ENCODE measurements at regions not wholly inside any gene's neighbourhood (a gene's known extent, or its start where the extent isn't known, plus 50 kb on each side); places are given as distances from the start of the nearest gene placed in this dataset.
"Not testable (repeated sequence)": the region's sequence is repeated elsewhere in the genome, so short reads cannot be mapped to it uniquely, and the experiment has no call there.

DNA sequence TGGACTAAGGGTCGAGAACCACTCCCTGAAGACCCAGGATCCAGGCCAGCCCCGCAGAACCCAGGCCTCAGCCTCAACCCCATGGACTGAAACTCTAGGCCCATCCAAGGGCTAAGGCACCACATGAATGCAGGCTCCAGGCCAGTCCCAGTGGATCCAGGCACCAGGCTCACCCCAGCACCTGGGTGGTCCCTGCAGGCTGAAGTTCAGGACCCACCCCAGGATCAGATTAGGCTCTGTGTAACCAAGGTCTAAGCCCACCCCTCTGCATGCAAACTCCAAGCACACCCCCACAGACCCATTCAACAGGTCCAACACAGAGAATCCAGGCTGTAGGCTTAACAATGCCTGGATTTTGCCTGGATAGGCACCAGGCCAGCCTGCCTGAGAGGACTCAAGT lies 1876.2 kb downstream of the PCDH9 start:
- peak in 1 of 6 donors; percentile 20 for DNase-seq
- Histone ChIP-seq H3K4me1 (no peaks in the 10 kb centered on the region), H3K9me3 (no peaks in the 10 kb centered on the region), H3K27ac (no peak overlapping the region), H3K4me3 (no peak overlapping the region), H3K36me3 (no peaks in the 10 kb centered on the region), H3K27me3 (no peaks in the 10 kb centered on the region)
- TF ChIP-seq, protein P1, sequence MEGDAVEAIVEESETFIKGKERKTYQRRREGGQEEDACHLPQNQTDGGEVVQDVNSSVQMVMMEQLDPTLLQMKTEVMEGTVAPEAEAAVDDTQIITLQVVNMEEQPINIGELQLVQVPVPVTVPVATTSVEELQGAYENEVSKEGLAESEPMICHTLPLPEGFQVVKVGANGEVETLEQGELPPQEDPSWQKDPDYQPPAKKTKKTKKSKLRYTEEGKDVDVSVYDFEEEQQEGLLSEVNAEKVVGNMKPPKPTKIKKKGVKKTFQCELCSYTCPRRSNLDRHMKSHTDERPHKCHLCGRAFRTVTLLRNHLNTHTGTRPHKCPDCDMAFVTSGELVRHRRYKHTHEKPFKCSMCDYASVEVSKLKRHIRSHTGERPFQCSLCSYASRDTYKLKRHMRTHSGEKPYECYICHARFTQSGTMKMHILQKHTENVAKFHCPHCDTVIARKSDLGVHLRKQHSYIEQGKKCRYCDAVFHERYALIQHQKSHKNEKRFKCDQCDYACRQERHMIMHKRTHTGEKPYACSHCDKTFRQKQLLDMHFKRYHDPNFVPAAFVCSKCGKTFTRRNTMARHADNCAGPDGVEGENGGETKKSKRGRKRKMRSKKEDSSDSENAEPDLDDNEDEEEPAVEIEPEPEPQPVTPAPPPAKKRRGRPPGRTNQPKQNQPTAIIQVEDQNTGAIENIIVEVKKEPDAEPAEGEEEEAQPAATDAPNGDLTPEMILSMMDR (IDR thresholded peaks at IDR 0.05), result no peak
- intact Hi-C loops (cut with DNase I), result no loop called here
- ATAC-seq, result no peak
- no peak for FAIRE-seq
- WGBS, 2 donors, result 74 to 87% methylated on average over 2 of the region's 2 CpGs

DNA sequence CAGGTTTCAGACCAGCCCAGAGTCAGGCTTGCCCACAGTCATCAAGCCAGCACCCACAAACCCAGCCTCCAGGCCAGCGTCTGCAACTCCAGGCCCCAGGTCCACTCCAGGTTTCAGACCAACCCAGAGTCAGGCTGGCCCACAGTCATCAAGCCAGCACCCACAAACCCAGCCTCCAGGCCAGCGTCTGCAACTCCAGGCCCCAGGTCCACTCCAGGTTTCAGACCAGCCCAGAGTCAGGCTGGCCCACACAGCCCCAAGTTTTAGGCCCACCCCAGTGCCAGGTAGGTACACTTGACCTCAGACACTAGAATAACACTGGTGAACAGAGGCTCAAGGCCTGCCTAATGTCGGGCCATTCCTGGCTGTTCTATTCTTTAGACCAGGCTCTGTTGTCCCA lies 1877.0 kb downstream of the PCDH9 start:
- H3K27me3 ChIP-seq; H3K36me3 ChIP-seq; H3K4me3 ChIP-seq; FAIRE-seq; intact Hi-C loops (cut with DNase I); H3K4me1 ChIP-seq; H3K27ac ChIP-seq; H3K9me3 ChIP-seq; ATAC-seq: not testable (repeated sequence)
- DNase-seq, result peak in 1 of 6 donors; percentile 20
- WGBS, 2 donors, result 54 to 59% methylated on average over 3 of the region's 3 CpGs

DNA sequence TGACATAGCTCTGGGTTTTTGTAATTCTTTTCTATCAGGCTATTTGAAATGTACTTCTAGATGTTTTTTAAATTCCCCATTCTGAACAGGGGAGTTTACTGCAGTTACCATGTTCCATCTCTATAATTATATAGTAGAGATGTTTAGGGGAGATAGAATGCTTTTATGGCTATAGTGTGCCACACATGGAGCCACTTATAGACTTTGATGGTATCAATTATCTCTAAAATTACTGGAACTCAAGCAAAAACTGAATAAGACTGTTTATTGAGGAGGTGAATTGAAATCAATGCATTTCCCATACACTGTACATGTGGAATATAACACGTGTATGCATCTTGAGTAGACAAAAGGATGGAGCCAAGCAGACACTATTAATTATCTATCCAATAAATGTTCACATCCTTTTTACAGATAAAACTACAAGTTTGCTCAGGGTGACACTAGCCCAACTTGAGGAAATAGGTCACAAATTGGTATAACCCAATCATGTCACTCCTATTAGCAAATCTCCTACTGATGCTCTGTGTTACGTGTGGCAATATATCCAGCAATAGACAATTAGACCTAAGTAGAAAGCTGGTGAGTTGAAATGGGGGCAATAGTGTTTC lies 1882.6 kb downstream of the PCDH9 start:
- 62 to 81% methylated on average over 2 of the region's 2 CpGs for WGBS, 2 donors
- Histone ChIP-seq H3K27me3 (no peaks in the 10 kb centered on the region), H3K36me3 (no peaks in the 10 kb centered on the region), H3K4me3 (no peak overlapping the region), H3K4me1 (no peaks in the 10 kb centered on the region), H3K9me3 (no peaks in the 10 kb centered on the region), H3K27ac (no peak overlapping the region)
- TF ChIP-seq, protein P1 (IDR thresholded peaks at IDR 0.05), result no peak
- FAIRE-seq (no peak), DNase-seq (no peak), ATAC-seq (no peak)
- intact Hi-C loops (cut with DNase I), result no loop called here

- TF ChIP-seq, protein P1 (IDR thresholded peaks at IDR 0.05), result no peak
- Histone ChIP-seq H3K36me3 (no peaks in the 10 kb centered on the region), H3K9me3 (no peaks in the 10 kb centered on the region), H3K27ac (no peak overlapping the region), H3K4me3 (no peak overlapping the region), H3K4me1 (no peaks in the 10 kb centered on the region), H3K27me3 (no peaks in the 10 kb centered on the region)
- no peak for DNase-seq
- ATAC-seq, result no peak
- no peak for FAIRE-seq
- intact Hi-C loops (cut with DNase I), result no loop called here
- WGBS, 2 donors, result 34 to 82% methylated on average over 1 of the region's 1 CpG
Measured at GRCh38 chr13:65343898-65344663, 1886.1 kb downstream of the PCDH9 start.

GRCh38 chr13:65342541-65343337 lies 1887.4 kb downstream of the PCDH9 start:
- no peak for DNase-seq
- intact Hi-C loops (cut with DNase I), result no loop called here
- no peak for FAIRE-seq
- H3K4me1 ChIP-seq, result no peaks in the 10 kb centered on the region
- H3K27me3 ChIP-seq, result no peaks in the 10 kb centered on the region
- TF ChIP-seq, protein P1 (IDR thresholded peaks at IDR 0.05), result no peak
- H3K36me3 ChIP-seq, result no peaks in the 10 kb centered on the region
- H3K4me3 ChIP-seq, result no peak overlapping the region
- ATAC-seq, result no peak
- no peak overlapping the region for H3K27ac ChIP-seq
- no peaks in the 10 kb centered on the region for H3K9me3 ChIP-seq

All from pancreas (tissue), 10 donors.